CD4-positive, alpha-beta T cell (primary cell): ENCODE measurements at regions not wholly inside any gene's neighbourhood (a gene's known extent, or its start where the extent isn't known, plus 50 kb on each side); places are given as distances from the start of the nearest gene placed in this dataset.

Experiments used
- ATAC-seq: fragments of 200-7000 bp; cut with Tn5 transposase; one replicate; pipeline ENCODE4 v1.10.0; 2022; ENCODE audit warnings: mild to moderate bottlenecking; ENCODE audit not compliant: poor library complexity
- CTCF ChIA-PET: fragments of 350-600 bp; sonication (Branson Sonifier 250); formaldehyde crosslinking; loops from one replicate; lab custom pipeline; 2021; ENCODE audit warnings: antibody characterized with exemption, inconsistent platforms; lab: Charles Lee
- POLR2A ChIA-PET: fragments of 350-600 bp; sonication (Branson Sonifier 250); formaldehyde crosslinking; loops from one replicate; lab custom pipeline; 2021; ENCODE audit warnings: antibody characterized with exemption, inconsistent platforms; lab: Charles Lee
- DNase-seq, 14 experiments: peaks; one replicate each; pipeline ENCODE4 v3.0.0-alpha.2; 2013 to 2020; ENCODE audit warnings: mixed read lengths in 2 of 14
- H3K27ac ChIP-seq, 2 donors: one replicate each; pipeline versions ENCODE4 v1.5.1 to v1.7.0; 2013; ENCODE audit warnings: low read length in 2 of 2, low read depth in 1 of 2, mild to moderate bottlenecking in 1 of 2
- H3K27me3 ChIP-seq, 2 experiments: 1 replicate in 1 of 2; 2 replicates in 1 of 2; pipeline versions ENCODE4 v1.6.1 to v1.7.0; 2013; ENCODE audit warnings: low read length in 2 of 2, control low read depth in 1 of 2, mild to moderate bottlenecking in 1 of 2, moderate library complexity in 1 of 2; ENCODE audit not compliant: insufficient read depth in 2 of 2, control insufficient read depth in 1 of 2
- H3K36me3 ChIP-seq: one replicate; pipeline ENCODE4 v1.6.1; 2013; ENCODE audit warnings: low read length, control low read depth; ENCODE audit not compliant: insufficient read depth
- H3K4me1 ChIP-seq: one replicate; pipeline ENCODE4 v1.6.1; 2013; ENCODE audit warnings: low read length, control low read depth; ENCODE audit not compliant: insufficient read depth
- H3K4me3 ChIP-seq: one replicate; pipeline ENCODE4 v1.5.1; 2013; ENCODE audit warnings: mild to moderate bottlenecking, low read length, moderate library complexity
- H3K9me3 ChIP-seq, 2 experiments: 1 replicate in 1 of 2; 2 replicates in 1 of 2; pipeline versions ENCODE4 v1.6.1 to v1.7.0; 2013; ENCODE audit warnings: low read length in 2 of 2, mild to moderate bottlenecking in 2 of 2, control low read depth in 1 of 2, moderate library complexity in 1 of 2; ENCODE audit not compliant: control insufficient read depth in 1 of 2, insufficient read depth in 1 of 2
- H3K27ac Mint-ChIP-seq: one replicate; pipeline ENCODE4 v1.8.0; 2020; ENCODE audit warnings: mixed read lengths
- H3K27me3 Mint-ChIP-seq: one replicate; pipeline ENCODE4 v1.8.0; 2021; ENCODE audit warnings: mixed read lengths
- H3K36me3 Mint-ChIP-seq: one replicate; pipeline ENCODE4 v1.8.0; 2021; ENCODE audit warnings: low read depth, mixed read lengths
- H3K4me1 Mint-ChIP-seq: one replicate; pipeline ENCODE4 v1.8.0; 2021; ENCODE audit warnings: low read depth, mixed read lengths
- H3K4me3 Mint-ChIP-seq: one replicate; pipeline ENCODE4 v1.8.0; 2020; ENCODE audit warnings: mild to moderate bottlenecking, mixed read lengths
- H3K9me3 Mint-ChIP-seq: one replicate; pipeline ENCODE4 v1.8.0; 2020; ENCODE audit warnings: mixed read lengths
- CTCF ChIP-seq: fragments of 200-600 bp; IDR thresholded peaks from one replicate; pipeline ENCODE4 v1.8.0; 2022; ENCODE audit warnings: antibody characterized with exemption, mild to moderate bottlenecking
- intact Hi-C, 2 experiments: fragments of 100-400 bp; cut with DNase I in 1 of 2; cut with micrococcal nuclease in 1 of 2; formaldehyde crosslinking; loops; one replicate each; pipeline versions ENCODE4 v1.15.1 to v1.9.0; 2023 to 2025; cut with DNase I, micrococcal nuclease

GRCh38 chr2:22628906-22629305, 756.1 kb upstream of the KLHL29 start:
- no peak for DNase-seq
- ChIA-PET POLR2A (no interaction called here), CTCF (interaction anchor here (0.6 kb wide), 1 partner anchor 19 kb away, joined by 3 read pairs; no protein-coding TSS in a partner anchor)
- Histone ChIP-seq H3K9me3 (peaks cover 0 to 4% of the 10 kb centered on the region in 2 experiments), H3K4me1 (no peaks in the 10 kb centered on the region), H3K27ac (no peak overlapping the region), H3K36me3 (no peaks in the 10 kb centered on the region), H3K4me3 (no peak overlapping the region), H3K27me3 (no peaks in the 10 kb centered on the region)
- Mint-ChIP-seq H3K27ac (no peak overlapping the region), H3K27me3 (no peaks in the 10 kb centered on the region), H3K9me3 (no peaks in the 10 kb centered on the region), H3K4me3 (no peak overlapping the region), H3K4me1 (no peaks in the 10 kb centered on the region), H3K36me3 (no peaks in the 10 kb centered on the region)
- intact Hi-C loops = no loop called here
- ATAC-seq = no peak
- TF ChIP-seq CTCF = no peak

GRCh38 chr2:22634167-22634566, 750.8 kb upstream of the KLHL29 start:
- intact Hi-C loops = no loop called here
- H3K9me3 ChIP-seq = peaks cover 0 to 9% of the 10 kb centered on the region in 2 experiments
- H3K36me3 ChIP-seq = no peaks in the 10 kb centered on the region
- H3K4me1 Mint-ChIP-seq = no peaks in the 10 kb centered on the region
- peaks cover 4% of the 10 kb centered on the region for H3K9me3 Mint-ChIP-seq
- CTCF ChIA-PET = no interaction called here
- no peak overlapping the region for H3K27ac ChIP-seq
- no peaks in the 10 kb centered on the region for H3K27me3 ChIP-seq
- no peak for TF ChIP-seq CTCF
- POLR2A ChIA-PET = no interaction called here
- DNase-seq = no peak
- H3K36me3 Mint-ChIP-seq = no peaks in the 10 kb centered on the region
- no peak overlapping the region for H3K4me3 ChIP-seq
- H3K27ac Mint-ChIP-seq = no peak overlapping the region
- no peaks in the 10 kb centered on the region for H3K27me3 Mint-ChIP-seq
- no peaks in the 10 kb centered on the region for H3K4me1 ChIP-seq
- H3K4me3 Mint-ChIP-seq = no peak overlapping the region
- ATAC-seq = no peak

GRCh38 chr2:22656426-22656825, 728.6 kb upstream of the KLHL29 start:
- H3K9me3 ChIP-seq = peaks cover 0 to 10% of the 10 kb centered on the region in 2 experiments
- ChIA-PET CTCF (no interaction called here), POLR2A (no interaction called here)
- Mint-ChIP-seq H3K27me3 (no peaks in the 10 kb centered on the region), H3K4me3 (no peak overlapping the region), H3K9me3 (peaks cover 16% of the 10 kb centered on the region), H3K27ac (no peak overlapping the region), H3K4me1 (no peaks in the 10 kb centered on the region), H3K36me3 (no peaks in the 10 kb centered on the region)
- no peak overlapping the region for H3K4me3 ChIP-seq
- no peak for TF ChIP-seq CTCF
- no peaks in the 10 kb centered on the region for H3K36me3 ChIP-seq
- DNase-seq (no peak), ATAC-seq (no peak)
- intact Hi-C loops = no loop called here
- H3K4me1 ChIP-seq = no peaks in the 10 kb centered on the region
- no peak overlapping the region for H3K27ac ChIP-seq
- no peaks in the 10 kb centered on the region for H3K27me3 ChIP-seq
